ENCODE measurements at regions not wholly inside any gene's neighbourhood (a gene's known extent, or its start where the extent isn't known, plus 50 kb on each side); places are given as distances from the start of the nearest gene placed in this dataset.

GRCh38 chr7:54332301-54332700 is 209.9 kb upstream of the VSTM2A start:
- no peak overlapping the region for H3K9ac ChIP-seq (ENCODE audit: low read length)
- no peak overlapping the region for H3K27ac ChIP-seq (ENCODE audit: low read length, poor library complexity, severe bottlenecking)
- H3K18ac ChIP-seq (ENCODE audit: low read depth in 1 of 2, low read length in 2 of 2), result no peak overlapping the region
- DNase-seq, result no peak
- no peak overlapping the region for H2BK5ac ChIP-seq (ENCODE audit: low read depth, low read length, poor library complexity, severe bottlenecking)
- H2AK5ac ChIP-seq (ENCODE audit: low read length, severe bottlenecking), result no peak overlapping the region
- no peak overlapping the region for H2BK120ac ChIP-seq (ENCODE audit: low read depth, low read length)
- H4K8ac ChIP-seq (ENCODE audit: low read length), result no peak overlapping the region
- H3K14ac ChIP-seq (ENCODE audit: low read length in 2 of 2), result no peak overlapping the region
- H3K4me1 ChIP-seq (ENCODE audit: control insufficient read depth, insufficient read depth, low read depth, low read length), result no peaks in the 10 kb centered on the region
- no peak overlapping the region for H2BK15ac ChIP-seq (ENCODE audit: low read depth, poor library complexity, severe bottlenecking)
- H3K36me3 ChIP-seq (ENCODE audit: control insufficient read depth in 1 of 2, insufficient read depth in 2 of 2, low read depth in 1 of 2, low read length in 2 of 2), result no peaks in the 10 kb centered on the region
- no peaks in the 10 kb centered on the region for H3K27me3 ChIP-seq (ENCODE audit: control insufficient read depth in 1 of 2, insufficient read depth in 1 of 2, low read length in 2 of 2)
- no peak overlapping the region for H3K23ac ChIP-seq (ENCODE audit: low read length in 2 of 2)
- no peak overlapping the region for H3K4ac ChIP-seq (ENCODE audit: low read depth in 1 of 2, low read length in 2 of 2)
- H2BK12ac ChIP-seq (ENCODE audit: low read length in 2 of 2), result no peak overlapping the region
- H2AFZ ChIP-seq (ENCODE audit: low read depth, low read length), result no peak overlapping the region
- WGBS, result 58% methylated on average over 2 of the region's 2 CpGs
- no peak overlapping the region for H3K4me3 ChIP-seq (ENCODE audit: insufficient read depth in 1 of 2, low read depth in 1 of 2, low read length in 2 of 2)
- H3K9me3 ChIP-seq (ENCODE audit: control insufficient read depth, low read length), result no peaks in the 10 kb centered on the region
- no peaks in the 10 kb centered on the region for H3K79me1 ChIP-seq (replicated peaks; ENCODE audit: low read length, poor library complexity, severe bottlenecking)
- no peak overlapping the region for H4K91ac ChIP-seq (ENCODE audit: low read length)
- H3K4me2 ChIP-seq (ENCODE audit: low read length, poor library complexity, severe bottlenecking), result no peak overlapping the region

DNA sequence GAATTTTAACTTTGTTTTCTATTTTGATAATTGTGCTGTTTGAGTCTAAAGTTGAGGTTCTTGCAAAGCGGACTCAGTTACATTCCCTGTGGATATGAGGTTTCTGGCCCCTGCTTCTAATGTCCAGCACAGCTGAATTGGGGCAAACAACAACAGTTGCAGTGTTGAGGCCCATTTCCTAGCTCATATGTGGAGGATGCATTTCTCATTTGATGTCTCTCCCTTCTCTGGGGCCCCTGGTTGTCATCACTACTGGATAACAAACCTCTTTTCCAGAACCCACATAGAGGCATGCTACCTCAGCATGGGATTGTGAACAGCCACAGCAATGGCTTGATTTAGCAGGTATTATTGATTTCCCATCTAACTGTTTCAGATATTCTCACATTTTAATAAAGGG is 208.2 kb upstream of the VSTM2A start:
- Histone ChIP-seq H3K36me3 (ENCODE audit: control insufficient read depth in 1 of 2, insufficient read depth in 2 of 2, low read depth in 1 of 2, low read length in 2 of 2) (no peaks in the 10 kb centered on the region), H3K4me2 (ENCODE audit: low read length, poor library complexity, severe bottlenecking) (no peak overlapping the region), H2BK5ac (ENCODE audit: low read depth, low read length, poor library complexity, severe bottlenecking) (no peak overlapping the region), H3K14ac (ENCODE audit: low read length in 2 of 2) (no peak overlapping the region), H2AK5ac (ENCODE audit: low read length, severe bottlenecking) (no peak overlapping the region), H3K4me3 (ENCODE audit: insufficient read depth in 1 of 2, low read depth in 1 of 2, low read length in 2 of 2) (no peak overlapping the region), H3K23ac (ENCODE audit: low read length in 2 of 2) (no peak overlapping the region), H4K8ac (ENCODE audit: low read length) (no peak overlapping the region), H4K91ac (ENCODE audit: low read length) (no peak overlapping the region), H3K9ac (ENCODE audit: low read length) (no peak overlapping the region), H3K9me3 (ENCODE audit: control insufficient read depth, low read length) (no peaks in the 10 kb centered on the region), H2BK15ac (ENCODE audit: low read depth, poor library complexity, severe bottlenecking) (no peak overlapping the region), H3K18ac (ENCODE audit: low read depth in 1 of 2, low read length in 2 of 2) (no peak overlapping the region), H3K4me1 (ENCODE audit: control insufficient read depth, insufficient read depth, low read depth, low read length) (no peaks in the 10 kb centered on the region), H3K4ac (ENCODE audit: low read depth in 1 of 2, low read length in 2 of 2) (no peak overlapping the region), H3K27me3 (ENCODE audit: control insufficient read depth in 1 of 2, insufficient read depth in 1 of 2, low read length in 2 of 2) (no peaks in the 10 kb centered on the region), H2AFZ (ENCODE audit: low read depth, low read length) (no peak overlapping the region), H2BK120ac (ENCODE audit: low read depth, low read length) (no peak overlapping the region), H3K27ac (ENCODE audit: low read length, poor library complexity, severe bottlenecking) (no peak overlapping the region), H3K79me1 (replicated peaks; ENCODE audit: low read length, poor library complexity, severe bottlenecking) (no peaks in the 10 kb centered on the region), H2BK12ac (ENCODE audit: low read length in 2 of 2) (no peak overlapping the region)
- no peak for DNase-seq
- 71% methylated on average over 1 of the region's 1 CpG for WGBS

DNA sequence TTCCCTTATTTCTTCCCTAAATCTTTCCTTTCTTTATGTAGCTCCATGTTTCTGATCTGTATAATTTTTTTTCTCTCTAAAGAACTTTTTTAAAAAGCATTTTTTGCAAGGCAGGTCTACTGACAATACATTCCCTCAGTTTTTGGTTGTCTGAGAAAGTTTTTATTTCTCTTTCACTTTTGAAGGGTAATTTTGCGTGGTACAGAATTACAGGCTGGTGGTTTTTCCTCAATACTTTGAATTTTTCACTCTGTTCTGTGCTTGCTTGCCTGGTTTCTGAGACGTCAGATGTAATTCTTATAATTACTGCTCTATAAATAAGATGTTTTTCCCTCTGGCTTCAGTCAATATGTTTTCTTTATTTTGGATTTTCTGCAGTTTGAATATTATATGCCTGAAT is 205.4 kb upstream of the VSTM2A start:
- H2AFZ ChIP-seq (ENCODE audit: low read depth, low read length), result no peak overlapping the region
- no peak overlapping the region for H3K27ac ChIP-seq (ENCODE audit: low read length, poor library complexity, severe bottlenecking)
- H3K18ac ChIP-seq (ENCODE audit: low read depth in 1 of 2, low read length in 2 of 2), result no peak overlapping the region
- no peak overlapping the region for H4K8ac ChIP-seq (ENCODE audit: low read length)
- WGBS, result 57% methylated on average over 1 of the region's 2 CpGs
- no peak overlapping the region for H3K4me3 ChIP-seq (ENCODE audit: insufficient read depth in 1 of 2, low read depth in 1 of 2, low read length in 2 of 2)
- H2BK12ac ChIP-seq (ENCODE audit: low read length in 2 of 2), result no peak overlapping the region
- no peak overlapping the region for H4K91ac ChIP-seq (ENCODE audit: low read length)
- H2AK5ac ChIP-seq (ENCODE audit: low read length, severe bottlenecking), result no peak overlapping the region
- no peaks in the 10 kb centered on the region for H3K79me1 ChIP-seq (replicated peaks; ENCODE audit: low read length, poor library complexity, severe bottlenecking)
- no peak overlapping the region for H2BK120ac ChIP-seq (ENCODE audit: low read depth, low read length)
- no peak overlapping the region for H2BK5ac ChIP-seq (ENCODE audit: low read depth, low read length, poor library complexity, severe bottlenecking)
- H3K9ac ChIP-seq (ENCODE audit: low read length), result no peak overlapping the region
- no peak overlapping the region for H3K4ac ChIP-seq (ENCODE audit: low read depth in 1 of 2, low read length in 2 of 2)
- no peak overlapping the region for H3K14ac ChIP-seq (ENCODE audit: low read length in 2 of 2)
- no peaks in the 10 kb centered on the region for H3K36me3 ChIP-seq (ENCODE audit: control insufficient read depth in 1 of 2, insufficient read depth in 2 of 2, low read depth in 1 of 2, low read length in 2 of 2)
- no peaks in the 10 kb centered on the region for H3K4me1 ChIP-seq (ENCODE audit: control insufficient read depth, insufficient read depth, low read depth, low read length)
- no peak overlapping the region for H2BK15ac ChIP-seq (ENCODE audit: low read depth, poor library complexity, severe bottlenecking)
- H3K9me3 ChIP-seq (ENCODE audit: control insufficient read depth, low read length), result no peaks in the 10 kb centered on the region
- no peak overlapping the region for H3K4me2 ChIP-seq (ENCODE audit: low read length, poor library complexity, severe bottlenecking)
- DNase-seq, result no peak
- no peak overlapping the region for H3K23ac ChIP-seq (ENCODE audit: low read length in 2 of 2)
- no peaks in the 10 kb centered on the region for H3K27me3 ChIP-seq (ENCODE audit: control insufficient read depth in 1 of 2, insufficient read depth in 1 of 2, low read length in 2 of 2)

DNA sequence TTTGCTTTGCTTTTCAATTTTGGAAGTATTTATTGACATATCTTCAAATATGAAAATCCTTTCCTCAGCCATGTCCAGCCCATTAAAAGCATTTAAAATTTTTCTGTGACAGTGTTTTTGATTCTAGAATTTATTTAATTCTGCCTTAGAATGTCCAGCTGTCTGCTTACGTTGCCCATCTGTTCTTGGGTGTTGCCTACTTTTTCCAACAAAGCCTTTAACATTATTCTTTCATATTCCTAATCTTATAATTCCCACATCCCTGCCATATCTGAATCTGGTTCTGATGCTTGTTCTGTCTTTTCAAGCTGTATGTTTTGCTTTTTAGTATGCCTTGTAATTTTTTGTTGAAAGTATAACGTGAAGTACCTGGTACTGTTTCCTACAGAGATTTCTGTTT is 204.7 kb upstream of the VSTM2A start:
- H2BK120ac ChIP-seq (ENCODE audit: low read depth, low read length), result no peak overlapping the region

More for the DNA sequence above, 204.7 kb upstream of the VSTM2A start:
- H4K91ac ChIP-seq (ENCODE audit: low read length), result no peak overlapping the region
- no peak overlapping the region for H2BK5ac ChIP-seq (ENCODE audit: low read depth, low read length, poor library complexity, severe bottlenecking)
- H3K4me3 ChIP-seq (ENCODE audit: insufficient read depth in 1 of 2, low read depth in 1 of 2, low read length in 2 of 2), result no peak overlapping the region
- H3K27me3 ChIP-seq (ENCODE audit: control insufficient read depth in 1 of 2, insufficient read depth in 1 of 2, low read length in 2 of 2), result no peaks in the 10 kb centered on the region
- H2AFZ ChIP-seq (ENCODE audit: low read depth, low read length), result no peak overlapping the region
- no peak overlapping the region for H2BK12ac ChIP-seq (ENCODE audit: low read length in 2 of 2)
- no peak overlapping the region for H2BK15ac ChIP-seq (ENCODE audit: low read depth, poor library complexity, severe bottlenecking)
- no peaks in the 10 kb centered on the region for H3K9me3 ChIP-seq (ENCODE audit: control insufficient read depth, low read length)
- H3K36me3 ChIP-seq (ENCODE audit: control insufficient read depth in 1 of 2, insufficient read depth in 2 of 2, low read depth in 1 of 2, low read length in 2 of 2), result no peaks in the 10 kb centered on the region
- no peak overlapping the region for H3K9ac ChIP-seq (ENCODE audit: low read length)
- no peak overlapping the region for H3K27ac ChIP-seq (ENCODE audit: low read length, poor library complexity, severe bottlenecking)
- H3K79me1 ChIP-seq (replicated peaks; ENCODE audit: low read length, poor library complexity, severe bottlenecking), result no peaks in the 10 kb centered on the region
- H3K4me2 ChIP-seq (ENCODE audit: low read length, poor library complexity, severe bottlenecking), result no peak overlapping the region
- no peaks in the 10 kb centered on the region for H3K4me1 ChIP-seq (ENCODE audit: control insufficient read depth, insufficient read depth, low read depth, low read length)
- H3K4ac ChIP-seq (ENCODE audit: low read depth in 1 of 2, low read length in 2 of 2), result no peak overlapping the region
- no peak overlapping the region for H4K8ac ChIP-seq (ENCODE audit: low read length)
- no peak overlapping the region for H3K14ac ChIP-seq (ENCODE audit: low read length in 2 of 2)
- WGBS, result 60% methylated on average over 2 of the region's 2 CpGs
- no peak for DNase-seq
- H3K18ac ChIP-seq (ENCODE audit: low read depth in 1 of 2, low read length in 2 of 2), result no peak overlapping the region
- H2AK5ac ChIP-seq (ENCODE audit: low read length, severe bottlenecking), result no peak overlapping the region
- no peak overlapping the region for H3K23ac ChIP-seq (ENCODE audit: low read length in 2 of 2)

Measured in mesenchymal stem cell (in vitro differentiated cells and primary cell).